ENCODE measurements at regions not wholly inside any gene's neighbourhood (a gene's known extent, or its start where the extent isn't known, plus 50 kb on each side); places are given as distances from the start of the nearest gene placed in this dataset.
"Not testable (repeated sequence)": the region's sequence is repeated elsewhere in the genome, so short reads cannot be mapped to it uniquely, and the experiment has no call there.

DNA sequence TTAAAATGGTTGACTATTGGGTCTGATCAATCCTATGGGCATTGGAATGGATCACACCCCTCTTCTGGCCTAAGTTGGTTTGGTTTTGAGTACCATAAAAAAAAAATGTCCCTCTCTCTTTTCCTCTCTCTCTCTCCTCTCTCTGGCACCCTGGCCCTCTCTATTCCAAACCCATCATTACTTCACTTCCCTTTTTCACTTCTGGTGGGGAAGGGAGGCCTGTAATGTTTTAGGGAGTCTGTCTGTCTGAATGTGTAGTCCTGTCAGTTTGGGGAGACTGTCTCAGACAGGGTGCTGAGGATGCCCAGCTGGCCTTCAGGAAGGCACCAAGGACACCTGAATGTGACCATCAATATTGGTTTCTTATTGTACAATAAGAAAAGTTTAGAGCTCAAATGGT lies 165.8 kb downstream of the CD24 start:
- peaks cover 3% of the 10 kb centered on the region for H3K9me3 ChIP-seq (ENCODE audit: low read length)
- H3F3A ChIP-seq (ENCODE audit: insufficient read depth, low read length, poor library complexity, severe bottlenecking), result no peaks in the 10 kb centered on the region
- no peaks in the 10 kb centered on the region for H3K9me2 ChIP-seq (ENCODE audit: insufficient read depth, low read length)
- no peak overlapping the region for H3K4me3 ChIP-seq (ENCODE audit: low read length)
- no peaks in the 10 kb centered on the region for H3K27me3 ChIP-seq (ENCODE audit: insufficient read depth, low read depth, low read length)
- no peak overlapping the region for H3K9ac ChIP-seq (ENCODE audit: low read length)
- H3K79me2 ChIP-seq (replicated peaks; ENCODE audit: insufficient read depth, low read length), result no peaks in the 10 kb centered on the region
- H3K27ac ChIP-seq (ENCODE audit: low read length), result no peak overlapping the region
- no peak overlapping the region for H2AFZ ChIP-seq (ENCODE audit: low read depth, low read length)
- TF ChIP-seq RAD21 (conservative IDR thresholded peaks at IDR 0.05) (no peak), POLR2AphosphoS5 (IDR thresholded peaks at IDR 0.05) (no peak), SMC3 (conservative IDR thresholded peaks at IDR 0.05; ENCODE audit: poor library complexity) (no peak), REST (IDR thresholded peaks at IDR 0.05; ENCODE audit: borderline replicate concordance) (no peak), MXI1 (conservative IDR thresholded peaks at IDR 0.05; ENCODE audit: poor library complexity, severe bottlenecking) (no peak), TAF1 (IDR thresholded peaks at IDR 0.05; ENCODE audit: low read depth) (no peak), EP300 (conservative IDR thresholded peaks at IDR 0.05; ENCODE audit: poor library complexity, severe bottlenecking) (no peak), EZH2 (IDR thresholded peaks at IDR 0.05; ENCODE audit: borderline replicate concordance, insufficient read depth, low read length, poor library complexity, severe bottlenecking) (no peak)
- TF ChIP-seq, protein P1, sequence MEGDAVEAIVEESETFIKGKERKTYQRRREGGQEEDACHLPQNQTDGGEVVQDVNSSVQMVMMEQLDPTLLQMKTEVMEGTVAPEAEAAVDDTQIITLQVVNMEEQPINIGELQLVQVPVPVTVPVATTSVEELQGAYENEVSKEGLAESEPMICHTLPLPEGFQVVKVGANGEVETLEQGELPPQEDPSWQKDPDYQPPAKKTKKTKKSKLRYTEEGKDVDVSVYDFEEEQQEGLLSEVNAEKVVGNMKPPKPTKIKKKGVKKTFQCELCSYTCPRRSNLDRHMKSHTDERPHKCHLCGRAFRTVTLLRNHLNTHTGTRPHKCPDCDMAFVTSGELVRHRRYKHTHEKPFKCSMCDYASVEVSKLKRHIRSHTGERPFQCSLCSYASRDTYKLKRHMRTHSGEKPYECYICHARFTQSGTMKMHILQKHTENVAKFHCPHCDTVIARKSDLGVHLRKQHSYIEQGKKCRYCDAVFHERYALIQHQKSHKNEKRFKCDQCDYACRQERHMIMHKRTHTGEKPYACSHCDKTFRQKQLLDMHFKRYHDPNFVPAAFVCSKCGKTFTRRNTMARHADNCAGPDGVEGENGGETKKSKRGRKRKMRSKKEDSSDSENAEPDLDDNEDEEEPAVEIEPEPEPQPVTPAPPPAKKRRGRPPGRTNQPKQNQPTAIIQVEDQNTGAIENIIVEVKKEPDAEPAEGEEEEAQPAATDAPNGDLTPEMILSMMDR (IDR thresholded peaks at IDR 0.05; ENCODE audit: poor library complexity, severe bottlenecking), result no peak
- no peaks in the 10 kb centered on the region for H4K20me1 ChIP-seq (ENCODE audit: insufficient read depth)
- no peaks in the 10 kb centered on the region for H3K36me3 ChIP-seq (ENCODE audit: insufficient read depth, low read length)
- no peak overlapping the region for H3K4me2 ChIP-seq (ENCODE audit: low read length)

DNA sequence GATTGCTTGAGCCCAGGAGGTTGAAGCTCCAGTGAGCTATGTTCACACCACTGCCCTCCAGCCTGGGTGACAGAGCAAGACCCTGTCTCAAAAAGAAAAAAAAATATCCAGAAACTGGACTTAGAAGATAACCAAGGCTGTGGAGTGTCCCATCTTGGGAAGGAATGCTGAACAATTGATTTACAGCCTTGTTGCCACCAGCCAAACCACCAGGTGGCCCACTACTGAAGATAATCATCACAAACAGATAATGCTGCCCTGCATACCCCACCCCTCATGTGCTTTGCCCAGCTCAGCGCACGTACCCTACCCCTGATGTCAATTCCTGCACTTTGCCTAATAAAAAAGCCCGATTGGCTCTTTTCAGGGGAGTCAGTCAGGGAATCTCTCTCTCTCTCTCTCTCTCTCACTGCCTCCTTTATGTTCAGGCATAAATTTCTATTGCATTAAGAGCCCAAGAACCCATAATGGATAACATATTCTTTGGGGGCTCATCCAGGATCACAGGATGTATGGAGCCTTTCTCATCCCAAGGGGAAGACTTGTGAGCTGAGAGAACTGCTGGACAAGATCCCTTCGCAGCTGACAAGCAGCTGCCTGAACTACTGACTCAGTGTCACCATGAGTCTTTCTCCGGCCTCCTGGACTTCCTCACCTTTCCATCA lies 166.4 kb downstream of the CD24 start:
- H2AFZ ChIP-seq (ENCODE audit: low read depth, low read length), result no peak overlapping the region
- TF ChIP-seq RAD21 (conservative IDR thresholded peaks at IDR 0.05) (no peak), POLR2AphosphoS5 (IDR thresholded peaks at IDR 0.05) (no peak), EZH2 (IDR thresholded peaks at IDR 0.05; ENCODE audit: borderline replicate concordance, insufficient read depth, low read length, poor library complexity, severe bottlenecking) (no peak), REST (IDR thresholded peaks at IDR 0.05; ENCODE audit: borderline replicate concordance) (no peak), SMC3 (conservative IDR thresholded peaks at IDR 0.05; ENCODE audit: poor library complexity) (no peak), TAF1 (IDR thresholded peaks at IDR 0.05; ENCODE audit: low read depth) (no peak), EP300 (conservative IDR thresholded peaks at IDR 0.05; ENCODE audit: poor library complexity, severe bottlenecking) (no peak), MXI1 (conservative IDR thresholded peaks at IDR 0.05; ENCODE audit: poor library complexity, severe bottlenecking) (no peak)
- TF ChIP-seq, protein P1 (IDR thresholded peaks at IDR 0.05; ENCODE audit: poor library complexity, severe bottlenecking), result no peak
- H4K20me1 ChIP-seq (ENCODE audit: insufficient read depth), result no peaks in the 10 kb centered on the region
- H3K9me3 ChIP-seq (ENCODE audit: low read length), result peaks cover 3% of the 10 kb centered on the region
- H3K9ac ChIP-seq (ENCODE audit: low read length), result no peak overlapping the region
- H3K9me2 ChIP-seq (ENCODE audit: insufficient read depth, low read length), result no peaks in the 10 kb centered on the region
- H3K27ac ChIP-seq (ENCODE audit: low read length), result no peak overlapping the region
- H3F3A ChIP-seq (ENCODE audit: insufficient read depth, low read length, poor library complexity, severe bottlenecking), result no peaks in the 10 kb centered on the region
- H3K4me3 ChIP-seq (ENCODE audit: low read length), result no peak overlapping the region
- H3K4me2 ChIP-seq (ENCODE audit: low read length), result no peak overlapping the region
- no peaks in the 10 kb centered on the region for H3K79me2 ChIP-seq (replicated peaks; ENCODE audit: insufficient read depth, low read length)
- no peaks in the 10 kb centered on the region for H3K36me3 ChIP-seq (ENCODE audit: insufficient read depth, low read length)
- H3K27me3 ChIP-seq (ENCODE audit: insufficient read depth, low read depth, low read length), result no peaks in the 10 kb centered on the region

GRCh38 chr6:106806253-106806652 lies 168.3 kb downstream of the CD24 start:
- not testable (repeated sequence) for H3F3A ChIP-seq (ENCODE audit: insufficient read depth, low read length, poor library complexity, severe bottlenecking); H4K20me1 ChIP-seq (ENCODE audit: insufficient read depth); H3K79me2 ChIP-seq (replicated peaks; ENCODE audit: insufficient read depth, low read length); H3K9ac ChIP-seq (ENCODE audit: low read length); H2AFZ ChIP-seq (ENCODE audit: low read depth, low read length); H3K36me3 ChIP-seq (ENCODE audit: insufficient read depth, low read length); H3K9me2 ChIP-seq (ENCODE audit: insufficient read depth, low read length); H3K4me2 ChIP-seq (ENCODE audit: low read length); H3K27me3 ChIP-seq (ENCODE audit: insufficient read depth, low read depth, low read length); H3K9me3 ChIP-seq (ENCODE audit: low read length); H3K4me3 ChIP-seq (ENCODE audit: low read length); H3K27ac ChIP-seq (ENCODE audit: low read length)

Data from neural cell (in vitro differentiated cells).